Peyer's patch (tissue), 4 donors: ENCODE measurements at regions not wholly inside any gene's neighbourhood (a gene's known extent, or its start where the extent isn't known, plus 50 kb on each side); places are given as distances from the start of the nearest gene placed in this dataset.

Experiments
- CTCF ChIP-seq, 6 experiments: fragments of 450-650 bp in 4 of 6; fragments of 200-600 bp in 2 of 6; sonication (generic) in 1 of 6; IDR thresholded peaks; one replicate each; pipeline ENCODE4 v1.5.1; 2017 to 2019; ENCODE audit warnings: antibody characterized with exemption in 6 of 6, mild to moderate bottlenecking in 3 of 6, moderate library complexity in 1 of 6
- POLR2A ChIP-seq, 2 donors: fragments of 450-650 bp; IDR thresholded peaks; one replicate each; pipeline ENCODE4 v1.5.1; 2017; ENCODE audit warnings: antibody characterized with exemption in 2 of 2, mild to moderate bottlenecking in 2 of 2, moderate library complexity in 2 of 2

GRCh38 chr11:134554861-134555260, 142.8 kb upstream of the B3GAT1 start:
- no peak for TF ChIP-seq CTCF (IDR thresholded peaks at IDR 0.05)
- TF ChIP-seq POLR2A (IDR thresholded peaks at IDR 0.05) = no peak
